GM12873 (cell line): ENCODE measurements at regions not wholly inside any gene's neighbourhood (a gene's known extent, or its start where the extent isn't known, plus 50 kb on each side); places are given as distances from the start of the nearest gene placed in this dataset.

Source experiments
- TF ChIP-seq, protein P1 (sequence below): IDR thresholded peaks from 2 replicates; pipeline ENCODE4 v1.5.1; 2012; ENCODE audit warnings: low read depth, mild to moderate bottlenecking, moderate library complexity, low read length, control low read depth; ENCODE audit not compliant: insufficient read depth; ENCODE audit errors: missing control alignments

DNA sequence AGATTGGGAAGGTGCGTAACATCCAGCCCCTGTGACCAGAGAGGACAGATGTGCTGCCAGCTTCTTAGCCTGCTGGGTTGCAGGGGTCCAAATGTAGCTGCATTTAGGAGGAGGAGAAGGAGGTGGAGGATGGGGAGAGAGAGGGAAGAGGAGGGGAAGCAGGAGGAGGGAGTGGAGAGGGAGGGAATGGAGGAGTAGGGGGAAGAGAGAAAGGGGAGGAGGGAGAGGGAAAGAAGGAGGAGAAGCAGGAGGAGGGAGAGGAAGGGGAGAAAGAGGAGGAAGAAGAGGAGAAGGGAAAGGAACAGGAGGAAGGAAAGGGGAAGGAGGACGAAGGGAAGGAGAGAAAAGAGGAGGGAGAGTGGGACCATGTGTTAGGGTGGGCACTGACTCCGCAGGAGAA lies 108.6 kb downstream of the ABCC12 start:
- TF ChIP-seq, protein P1, sequence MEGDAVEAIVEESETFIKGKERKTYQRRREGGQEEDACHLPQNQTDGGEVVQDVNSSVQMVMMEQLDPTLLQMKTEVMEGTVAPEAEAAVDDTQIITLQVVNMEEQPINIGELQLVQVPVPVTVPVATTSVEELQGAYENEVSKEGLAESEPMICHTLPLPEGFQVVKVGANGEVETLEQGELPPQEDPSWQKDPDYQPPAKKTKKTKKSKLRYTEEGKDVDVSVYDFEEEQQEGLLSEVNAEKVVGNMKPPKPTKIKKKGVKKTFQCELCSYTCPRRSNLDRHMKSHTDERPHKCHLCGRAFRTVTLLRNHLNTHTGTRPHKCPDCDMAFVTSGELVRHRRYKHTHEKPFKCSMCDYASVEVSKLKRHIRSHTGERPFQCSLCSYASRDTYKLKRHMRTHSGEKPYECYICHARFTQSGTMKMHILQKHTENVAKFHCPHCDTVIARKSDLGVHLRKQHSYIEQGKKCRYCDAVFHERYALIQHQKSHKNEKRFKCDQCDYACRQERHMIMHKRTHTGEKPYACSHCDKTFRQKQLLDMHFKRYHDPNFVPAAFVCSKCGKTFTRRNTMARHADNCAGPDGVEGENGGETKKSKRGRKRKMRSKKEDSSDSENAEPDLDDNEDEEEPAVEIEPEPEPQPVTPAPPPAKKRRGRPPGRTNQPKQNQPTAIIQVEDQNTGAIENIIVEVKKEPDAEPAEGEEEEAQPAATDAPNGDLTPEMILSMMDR, result no peak

DNA sequence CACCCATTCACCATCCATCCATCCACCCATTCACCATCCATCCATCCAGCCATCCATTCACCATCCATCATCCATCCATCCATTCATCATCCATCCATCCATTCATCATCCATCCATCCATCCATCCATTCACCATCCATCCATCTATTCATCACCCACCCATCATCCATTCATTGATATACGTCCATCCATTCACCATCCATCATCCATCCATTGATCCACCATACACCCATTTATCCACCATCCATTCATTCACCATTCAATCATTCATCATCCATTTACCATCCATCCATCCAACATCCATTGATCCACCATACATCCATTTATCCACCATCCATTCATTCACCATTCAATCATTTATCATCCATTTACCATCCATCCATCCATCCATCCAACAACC lies 111.7 kb downstream of the ABCC12 start:
- TF ChIP-seq, protein P1, result no peak

DNA sequence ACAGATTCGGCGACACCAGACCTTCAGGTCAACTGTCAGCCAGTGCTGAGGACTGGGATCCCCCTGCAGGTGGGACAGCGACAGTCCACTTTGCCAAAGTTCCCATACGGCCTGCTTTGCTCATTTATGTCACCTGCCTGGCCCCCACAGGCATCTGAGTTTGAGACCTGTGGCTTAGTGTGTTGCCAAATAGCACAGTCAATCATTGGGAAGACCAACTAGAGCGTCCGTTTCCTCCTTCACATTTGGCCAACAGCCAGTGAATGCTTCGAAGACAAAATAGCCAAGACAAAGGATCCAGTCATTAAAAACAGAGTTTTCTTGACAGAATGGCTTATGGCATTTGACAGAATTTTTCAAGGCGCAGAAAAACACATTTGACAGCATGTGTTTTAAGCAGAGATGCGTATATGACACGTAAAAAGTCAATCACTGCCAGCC lies 113.8 kb downstream of the ABCC12 start:
- TF ChIP-seq, protein P1, result peak; percentile 30

DNA sequence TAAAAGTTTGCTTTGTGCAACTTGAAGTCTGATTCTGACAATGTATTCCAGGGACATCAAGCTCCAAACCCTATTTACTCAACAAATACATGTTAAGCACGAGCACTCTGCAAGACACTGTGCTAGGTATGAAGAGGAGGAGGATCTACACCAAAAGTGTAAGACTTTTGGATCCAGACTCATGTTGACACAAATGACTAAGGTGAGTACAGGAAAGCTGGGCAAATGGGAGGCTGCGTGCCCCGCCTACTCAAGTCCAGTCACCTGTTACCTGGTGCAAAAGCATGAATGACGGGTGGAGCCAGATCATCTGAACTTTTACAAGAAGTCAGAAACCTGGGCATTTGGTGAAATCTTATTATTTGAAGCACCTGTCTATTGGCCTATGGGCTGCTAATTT lies 120.7 kb downstream of the ABCC12 start:
- TF ChIP-seq, protein P1, result no peak

DNA sequence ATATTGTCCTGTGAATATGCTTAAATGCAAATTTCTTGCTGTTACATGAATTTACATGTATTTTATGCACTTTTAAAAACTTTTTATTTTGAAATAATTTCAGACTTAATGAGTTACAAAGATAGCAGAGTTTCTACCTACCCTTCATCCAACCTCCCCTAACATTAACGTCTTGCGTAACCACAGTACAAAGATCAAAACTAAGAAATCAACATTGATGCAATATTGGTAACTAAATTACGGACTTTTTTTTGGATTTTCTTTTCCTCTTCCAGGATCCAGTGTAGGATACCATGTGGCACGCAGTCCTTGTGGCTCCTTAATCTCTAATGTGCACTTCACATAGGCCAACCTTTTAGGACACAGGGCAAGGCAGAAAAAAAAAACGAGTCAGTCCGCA lies 124.9 kb downstream of the ABCC12 start:
- TF ChIP-seq, protein P1, result no peak

DNA sequence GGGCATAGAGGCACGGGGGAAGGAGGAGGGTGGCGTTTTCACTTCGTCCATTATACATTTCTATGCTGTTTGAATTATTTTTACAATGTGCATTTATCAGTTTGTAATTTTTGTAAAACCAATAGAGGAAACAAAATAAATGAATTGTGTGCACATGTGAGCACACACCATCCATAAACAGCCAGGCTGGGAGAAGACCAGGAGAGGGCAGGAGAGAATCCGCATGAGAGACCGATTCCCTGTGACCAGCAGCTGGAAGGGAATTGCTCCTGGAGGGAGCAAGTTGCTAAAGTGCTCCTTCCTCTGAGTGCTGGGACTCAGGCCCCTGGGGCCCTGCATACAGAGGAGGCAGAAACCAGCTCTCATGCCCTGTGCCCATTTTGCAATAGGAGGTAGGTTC lies 126.0 kb downstream of the ABCC12 start:
- TF ChIP-seq, protein P1, result no peak

DNA sequence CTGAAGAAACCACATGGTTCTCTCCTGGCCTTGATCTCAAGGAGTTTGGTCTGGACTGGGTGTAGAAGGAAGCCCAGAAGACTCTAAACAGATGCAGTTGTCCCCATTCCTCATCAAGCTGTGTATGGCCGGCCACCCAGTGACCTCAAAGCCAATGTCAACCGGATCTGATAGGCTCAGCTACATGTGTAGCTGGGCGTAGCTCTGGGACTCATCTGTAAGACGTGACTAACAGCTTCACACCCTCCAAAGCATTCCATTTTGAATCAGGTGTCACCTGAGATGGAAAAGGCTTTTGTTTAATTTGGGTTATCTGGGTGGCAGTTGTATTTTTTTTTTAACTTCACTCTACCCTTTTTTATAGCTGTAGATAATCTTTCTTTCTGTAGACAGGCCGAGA lies 130.4 kb downstream of the ABCC12 start:
- TF ChIP-seq, protein P1, result no peak
